Epithelial cell of prostate (primary cell): ENCODE measurements at regions not wholly inside any gene's neighbourhood (a gene's known extent, or its start where the extent isn't known, plus 50 kb on each side); places are given as distances from the start of the nearest gene placed in this dataset.

ENCODE experiments used
- DNase-seq: peaks from one replicate; pipeline ENCODE4 v3.0.0-alpha.2; 2011; ENCODE audit warnings: low read depth, low spot score
- H3K27ac ChIP-seq: fragments of 450-650 bp; 2 replicates; pipeline ENCODE4 v1.5.1; 2017; ENCODE audit warnings: mild to moderate bottlenecking

- no peak overlapping the region for H3K27ac ChIP-seq
- DNase-seq: no peak
Observed at GRCh38 chr2:7882296-7882695, 799.6 kb upstream of the ID2 start.

GRCh38 chr2:7884338-7884737 is 797.5 kb upstream of the ID2 start:
- H3K27ac ChIP-seq: no peak overlapping the region
- no peak for DNase-seq

- no peak overlapping the region for H3K27ac ChIP-seq
- no peak for DNase-seq
Observed at GRCh38 chr2:7886666-7887065, 795.2 kb upstream of the ID2 start.

- H3K27ac ChIP-seq: no peak overlapping the region
- no peak for DNase-seq
Observed at GRCh38 chr2:7887441-7887840, 794.4 kb upstream of the ID2 start.

- no peak for DNase-seq
- no peak overlapping the region for H3K27ac ChIP-seq
Observed at GRCh38 chr2:7888876-7889275, 793.0 kb upstream of the ID2 start.

- no peak overlapping the region for H3K27ac ChIP-seq
- no peak for DNase-seq
Observed at GRCh38 chr2:7891312-7891711, 790.5 kb upstream of the ID2 start.

- DNase-seq: no peak
- no peak overlapping the region for H3K27ac ChIP-seq
Observed at GRCh38 chr2:7895289-7895688, 786.6 kb upstream of the ID2 start.

- no peak overlapping the region for H3K27ac ChIP-seq
- no peak for DNase-seq
Observed at GRCh38 chr2:7896940-7897487, 784.8 kb upstream of the ID2 start.

- no peak for DNase-seq
- no peak overlapping the region for H3K27ac ChIP-seq
Observed at GRCh38 chr2:7899241-7899640, 782.6 kb upstream of the ID2 start.

GRCh38 chr2:7899923-7900322 is 781.9 kb upstream of the ID2 start:
- no peak for DNase-seq
- no peak overlapping the region for H3K27ac ChIP-seq

- no peak for DNase-seq
- no peak overlapping the region for H3K27ac ChIP-seq
Observed at GRCh38 chr2:7900593-7900992, 781.3 kb upstream of the ID2 start.

GRCh38 chr2:7902251-7902765 is 779.5 kb upstream of the ID2 start:
- DNase-seq: no peak
- H3K27ac ChIP-seq: no peak overlapping the region

GRCh38 chr2:7904319-7904718 is 777.5 kb upstream of the ID2 start:
- H3K27ac ChIP-seq: no peak overlapping the region
- no peak for DNase-seq

- DNase-seq: no peak
- no peak overlapping the region for H3K27ac ChIP-seq
Observed at GRCh38 chr2:7905756-7906155, 776.1 kb upstream of the ID2 start.

- H3K27ac ChIP-seq: no peak overlapping the region
- no peak for DNase-seq
Observed at GRCh38 chr2:7906431-7906830, 775.4 kb upstream of the ID2 start.

- no peak overlapping the region for H3K27ac ChIP-seq
- no peak for DNase-seq
Observed at GRCh38 chr2:7907041-7907440, 774.8 kb upstream of the ID2 start.

- DNase-seq: no peak
- H3K27ac ChIP-seq: no peak overlapping the region
Observed at GRCh38 chr2:7910752-7911151, 771.1 kb upstream of the ID2 start.

GRCh38 chr2:7911196-7911595 is 770.7 kb upstream of the ID2 start:
- DNase-seq: no peak

GRCh38 chr2:7913974-7914373 is 767.9 kb upstream of the ID2 start:
- no peak for DNase-seq
- H3K27ac ChIP-seq: no peak overlapping the region

More at GRCh38 chr2:7911196-7911595, 770.7 kb upstream of the ID2 start:
- H3K27ac ChIP-seq: no peak overlapping the region

- H3K27ac ChIP-seq: no peak overlapping the region
- no peak for DNase-seq
Observed at GRCh38 chr2:7915302-7916091, 766.4 kb upstream of the ID2 start.

GRCh38 chr2:7916670-7917069 is 765.2 kb upstream of the ID2 start:
- H3K27ac ChIP-seq: no peak overlapping the region

GRCh38 chr2:7919510-7919909 is 762.3 kb upstream of the ID2 start:
- no peak overlapping the region for H3K27ac ChIP-seq
- DNase-seq: no peak

More at GRCh38 chr2:7916670-7917069, 765.2 kb upstream of the ID2 start:
- DNase-seq: no peak
